Smooth muscle cell (in vitro differentiated cells): ENCODE measurements at regions not wholly inside any gene's neighbourhood (a gene's known extent, or its start where the extent isn't known, plus 50 kb on each side); places are given as distances from the start of the nearest gene placed in this dataset.

Source experiments
- DNase-seq: peaks from one replicate; lab custom pipeline; 2025; ENCODE audit not compliant: unreplicated experiment; lab: John Stamatoyannopoulos, UW
- H2AFZ ChIP-seq: fragments of 200-600 bp; sonication (generic); 2 replicates; pipeline ENCODE4 v1.6.0; 2016; ENCODE audit warnings: antibody characterized with exemption, low read depth, mild to moderate bottlenecking
- H3F3A ChIP-seq: fragments of 200-600 bp; sonication (generic); 2 replicates; pipeline ENCODE4 v1.6.0; 2017; ENCODE audit warnings: antibody characterized with exemption, low read depth
- H3K27ac ChIP-seq: fragments of 200-600 bp; sonication (generic); 2 replicates; pipeline ENCODE4 v1.5.1; 2016; ENCODE audit warnings: low read depth, mild to moderate bottlenecking
- H3K27me3 ChIP-seq: fragments of 200-600 bp; sonication (generic); 2 replicates; pipeline ENCODE4 v1.6.1; 2016; ENCODE audit warnings: low read depth, mild to moderate bottlenecking
- H3K36me3 ChIP-seq: fragments of 200-600 bp; sonication (generic); 2 replicates; pipeline ENCODE4 v1.5.1; 2016; ENCODE audit warnings: low read depth
- H3K4me1 ChIP-seq: fragments of 200-600 bp; sonication (generic); 2 replicates; pipeline ENCODE4 v1.5.1; 2016; ENCODE audit warnings: low read depth
- H3K4me2 ChIP-seq: fragments of 200-600 bp; sonication (generic); 2 replicates; pipeline ENCODE4 v1.6.0; 2016; ENCODE audit warnings: mild to moderate bottlenecking
- H3K4me3 ChIP-seq: fragments of 200-600 bp; sonication (generic); 2 replicates; pipeline ENCODE4 v1.5.1; 2016; ENCODE audit warnings: mild to moderate bottlenecking
- H3K79me2 ChIP-seq: fragments of 200-600 bp; sonication (generic); 2 replicates; pipeline ENCODE4 v1.6.0; 2016; ENCODE audit warnings: low read depth, mild to moderate bottlenecking
- H3K9ac ChIP-seq: fragments of 200-600 bp; sonication (generic); 2 replicates; pipeline ENCODE4 v1.6.0; 2016; ENCODE audit warnings: low read depth
- H3K9me3 ChIP-seq: fragments of 200-600 bp; sonication (generic); replicated peaks from 2 replicates; pipeline ENCODE4 v1.5.1; 2016; ENCODE audit warnings: low read depth
- H4K20me1 ChIP-seq: fragments of 200-600 bp; sonication (generic); 2 replicates; pipeline ENCODE4 v1.6.0; 2016; ENCODE audit warnings: low read depth
- WGBS: methylation state at CpG from one replicate; pipeline ENCODE4 v1.1.7; 2016; ENCODE audit warnings: low lambda C conversion rate; 5-methylcytosine and 5-hydroxymethylcytosine counted together
- TF ChIP-seq, protein P1 (sequence below): fragments of 200-600 bp; sonication (generic); IDR thresholded peaks from 2 replicates; pipeline ENCODE4 v1.5.1; 2017; ENCODE audit warnings: borderline replicate concordance, mild to moderate bottlenecking, antibody characterized with exemption; ENCODE audit not compliant: insufficient read depth, poor library complexity, severe bottlenecking

DNA sequence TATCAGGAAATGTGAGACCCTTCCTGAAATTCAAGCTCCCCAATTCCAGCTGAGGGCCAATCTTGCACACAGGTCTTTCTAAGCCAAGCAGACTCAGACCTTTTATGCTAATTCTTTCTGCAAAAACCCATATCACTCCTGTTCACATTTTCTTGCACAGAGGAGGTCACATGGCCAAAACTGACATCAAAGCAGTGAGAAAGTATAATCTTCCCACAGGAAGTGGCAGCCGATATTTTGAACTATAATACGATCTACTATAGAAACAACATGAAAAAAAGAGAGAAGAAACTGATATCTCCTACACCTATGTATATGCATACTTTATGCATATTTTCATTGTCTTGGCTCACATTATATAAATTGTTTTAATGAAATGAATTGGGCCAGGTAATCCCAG, 132.9 kb upstream of the SSTR1 start:
- H3K79me2 ChIP-seq = no peaks in the 10 kb centered on the region
- H3K27ac ChIP-seq = no peak overlapping the region
- no peak overlapping the region for H2AFZ ChIP-seq
- no peak overlapping the region for H3K9ac ChIP-seq
- H4K20me1 ChIP-seq = no peaks in the 10 kb centered on the region
- WGBS = 97% methylated on average over 2 of the region's 2 CpGs
- TF ChIP-seq, protein P1, sequence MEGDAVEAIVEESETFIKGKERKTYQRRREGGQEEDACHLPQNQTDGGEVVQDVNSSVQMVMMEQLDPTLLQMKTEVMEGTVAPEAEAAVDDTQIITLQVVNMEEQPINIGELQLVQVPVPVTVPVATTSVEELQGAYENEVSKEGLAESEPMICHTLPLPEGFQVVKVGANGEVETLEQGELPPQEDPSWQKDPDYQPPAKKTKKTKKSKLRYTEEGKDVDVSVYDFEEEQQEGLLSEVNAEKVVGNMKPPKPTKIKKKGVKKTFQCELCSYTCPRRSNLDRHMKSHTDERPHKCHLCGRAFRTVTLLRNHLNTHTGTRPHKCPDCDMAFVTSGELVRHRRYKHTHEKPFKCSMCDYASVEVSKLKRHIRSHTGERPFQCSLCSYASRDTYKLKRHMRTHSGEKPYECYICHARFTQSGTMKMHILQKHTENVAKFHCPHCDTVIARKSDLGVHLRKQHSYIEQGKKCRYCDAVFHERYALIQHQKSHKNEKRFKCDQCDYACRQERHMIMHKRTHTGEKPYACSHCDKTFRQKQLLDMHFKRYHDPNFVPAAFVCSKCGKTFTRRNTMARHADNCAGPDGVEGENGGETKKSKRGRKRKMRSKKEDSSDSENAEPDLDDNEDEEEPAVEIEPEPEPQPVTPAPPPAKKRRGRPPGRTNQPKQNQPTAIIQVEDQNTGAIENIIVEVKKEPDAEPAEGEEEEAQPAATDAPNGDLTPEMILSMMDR = no peak
- no peaks in the 10 kb centered on the region for H3K4me1 ChIP-seq
- H3K27me3 ChIP-seq = no peaks in the 10 kb centered on the region
- no peak overlapping the region for H3K4me3 ChIP-seq
- H3F3A ChIP-seq = no peaks in the 10 kb centered on the region
- no peaks in the 10 kb centered on the region for H3K9me3 ChIP-seq
- no peaks in the 10 kb centered on the region for H3K36me3 ChIP-seq
- no peak for DNase-seq
- H3K4me2 ChIP-seq = no peak overlapping the region

DNA sequence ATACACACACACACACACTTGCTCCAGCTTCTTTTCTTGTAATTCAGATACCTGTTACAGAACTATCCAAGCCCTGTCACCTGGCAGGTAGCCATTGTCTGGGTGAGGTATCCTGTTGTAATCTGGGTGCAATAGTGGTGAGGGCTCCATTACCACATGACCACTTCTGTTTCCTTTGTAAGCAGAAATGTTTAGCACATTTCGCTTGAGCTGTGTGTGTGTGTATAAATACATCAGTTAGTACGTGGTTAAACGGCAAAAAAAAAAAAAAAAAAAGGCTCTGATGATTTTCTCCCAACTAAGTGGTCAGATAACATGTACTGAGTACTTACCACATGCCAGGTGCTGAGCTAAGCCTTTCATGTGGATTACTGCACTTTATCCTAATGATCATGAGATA, 129.3 kb upstream of the SSTR1 start:
- H3K4me2 ChIP-seq = no peak overlapping the region
- H3K4me1 ChIP-seq = no peaks in the 10 kb centered on the region
- no peak overlapping the region for H3K9ac ChIP-seq
- no peaks in the 10 kb centered on the region for H3F3A ChIP-seq
- H4K20me1 ChIP-seq = no peaks in the 10 kb centered on the region
- H2AFZ ChIP-seq = no peak overlapping the region
- no peaks in the 10 kb centered on the region for H3K36me3 ChIP-seq
- H3K9me3 ChIP-seq = no peaks in the 10 kb centered on the region
- TF ChIP-seq, protein P1 = no peak
- no peak for DNase-seq
- H3K27ac ChIP-seq = no peak overlapping the region
- 92% methylated on average over 3 of the region's 3 CpGs for WGBS
- no peak overlapping the region for H3K4me3 ChIP-seq
- no peaks in the 10 kb centered on the region for H3K27me3 ChIP-seq
- no peaks in the 10 kb centered on the region for H3K79me2 ChIP-seq

DNA sequence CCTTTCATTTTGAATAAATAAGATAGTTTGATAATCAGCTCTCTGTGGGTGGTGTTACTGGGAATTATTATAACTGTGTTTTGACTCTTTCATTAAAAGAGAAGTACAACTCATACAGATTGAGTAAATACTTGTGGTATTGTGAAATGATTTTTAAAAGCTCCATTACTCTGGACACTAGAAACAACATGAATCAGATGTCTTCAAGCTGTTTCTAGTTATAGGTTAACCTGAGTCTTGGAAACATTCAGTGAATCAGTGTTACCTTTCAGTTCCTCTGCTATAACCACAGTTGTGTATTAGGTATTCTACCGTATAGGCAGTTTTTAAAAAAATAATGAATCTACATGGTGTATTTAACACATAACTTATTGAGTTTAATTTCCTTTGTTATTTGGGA, 128.4 kb upstream of the SSTR1 start:
- DNase-seq = no peak
- Histone ChIP-seq H3K79me2 (no peaks in the 10 kb centered on the region), H3F3A (no peaks in the 10 kb centered on the region), H3K27ac (no peak overlapping the region), H4K20me1 (no peaks in the 10 kb centered on the region), H3K4me2 (no peak overlapping the region), H3K4me1 (no peaks in the 10 kb centered on the region), H2AFZ (no peak overlapping the region), H3K4me3 (no peak overlapping the region), H3K27me3 (no peaks in the 10 kb centered on the region), H3K9ac (no peak overlapping the region), H3K36me3 (no peaks in the 10 kb centered on the region), H3K9me3 (no peaks in the 10 kb centered on the region)
- 94% methylated on average over 1 of the region's 1 CpG for WGBS
- TF ChIP-seq, protein P1 = no peak

DNA sequence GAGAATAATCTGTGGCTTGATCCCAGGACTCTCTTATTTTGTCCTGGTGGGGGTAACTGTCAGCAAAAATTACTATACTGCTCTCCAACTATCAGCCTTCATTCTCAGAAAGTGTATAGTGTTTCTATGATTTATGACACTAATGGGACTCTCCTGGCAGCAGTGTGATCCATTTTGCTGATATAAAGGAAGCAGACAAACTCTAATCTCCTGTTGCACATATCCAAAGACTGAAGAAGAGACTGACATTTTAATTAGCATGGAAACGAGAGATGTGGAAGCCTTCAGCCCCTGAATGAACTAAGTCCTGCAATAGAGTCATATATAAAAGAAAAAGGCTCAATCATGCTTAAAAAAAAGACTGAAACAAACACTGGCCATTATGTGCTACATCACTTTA, 127.8 kb upstream of the SSTR1 start:
- 27% methylated on average over 1 of the region's 1 CpG for WGBS
- TF ChIP-seq, protein P1 = no peak
- H2AFZ ChIP-seq = no peak overlapping the region
- H3K36me3 ChIP-seq = no peaks in the 10 kb centered on the region
- no peak overlapping the region for H3K4me2 ChIP-seq
- no peaks in the 10 kb centered on the region for H3K9me3 ChIP-seq
- no peaks in the 10 kb centered on the region for H4K20me1 ChIP-seq
- H3K27me3 ChIP-seq = no peaks in the 10 kb centered on the region
- no peak overlapping the region for H3K9ac ChIP-seq
- no peaks in the 10 kb centered on the region for H3K4me1 ChIP-seq
- H3F3A ChIP-seq = no peaks in the 10 kb centered on the region
- DNase-seq = no peak
- H3K79me2 ChIP-seq = no peaks in the 10 kb centered on the region
- no peak overlapping the region for H3K27ac ChIP-seq
- no peak overlapping the region for H3K4me3 ChIP-seq
